Activated CD4-positive, alpha-beta T cell treated with anti-CD3 and anti-CD28 coated beads for 36 hours (primary cell): ENCODE measurements at regions not wholly inside any gene's neighbourhood (a gene's known extent, or its start where the extent isn't known, plus 50 kb on each side); places are given as distances from the start of the nearest gene placed in this dataset.

Experiments
- ATAC-seq: fragments of 200-7000 bp; cut with Tn5 transposase; one replicate; pipeline ENCODE4 v1.10.0; 2021; ENCODE audit warnings: mild to moderate bottlenecking, moderate library complexity
- CTCF ChIA-PET: fragments of 350-600 bp; sonication (Branson Sonifier 250); formaldehyde crosslinking; loops from one replicate; lab custom pipeline; 2021; ENCODE audit warnings: antibody characterized with exemption; lab: Charles Lee
- POLR2A ChIA-PET: fragments of 350-600 bp; sonication (Branson Sonifier 250); formaldehyde crosslinking; loops from one replicate; lab custom pipeline; 2021; ENCODE audit warnings: antibody characterized with exemption, inconsistent platforms; lab: Charles Lee
- DNase-seq: peaks from one replicate; pipeline ENCODE4 v3.0.0-alpha.2; 2020
- H3K27ac Mint-ChIP-seq: one replicate; pipeline ENCODE4 v1.8.0; 2021; ENCODE audit warnings: mixed read lengths
- H3K27me3 Mint-ChIP-seq: one replicate; pipeline ENCODE4 v1.8.0; 2021; ENCODE audit warnings: mixed read lengths
- H3K36me3 Mint-ChIP-seq: one replicate; pipeline ENCODE4 v1.8.0; 2021; ENCODE audit warnings: low read depth, mixed read lengths
- H3K4me1 Mint-ChIP-seq: one replicate; pipeline ENCODE4 v1.8.0; 2021; ENCODE audit warnings: mixed read lengths
- H3K4me3 Mint-ChIP-seq: one replicate; pipeline ENCODE4 v1.8.0; 2021; ENCODE audit warnings: mild to moderate bottlenecking, moderate library complexity, mixed read lengths
- H3K9me3 Mint-ChIP-seq: one replicate; pipeline ENCODE4 v1.8.0; 2021; ENCODE audit warnings: low read depth, mixed read lengths
- intact Hi-C, 2 experiments: fragments of 100-400 bp; cut with DNase I in 1 of 2; cut with micrococcal nuclease in 1 of 2; formaldehyde crosslinking; loops; one replicate each; pipeline versions ENCODE4 v1.14.2 to v1.15.1; 2022 to 2024; cut with DNase I, micrococcal nuclease

- intact Hi-C loops, result no loop called here
- H3K36me3 Mint-ChIP-seq, result no peaks in the 10 kb centered on the region
- no peak overlapping the region for H3K27ac Mint-ChIP-seq
- ChIA-PET CTCF (no interaction called here), POLR2A (no interaction called here)
- no peaks in the 10 kb centered on the region for H3K9me3 Mint-ChIP-seq
- no peak overlapping the region for H3K4me3 Mint-ChIP-seq
- H3K4me1 Mint-ChIP-seq, result no peaks in the 10 kb centered on the region
- no peak for DNase-seq
- ATAC-seq, result no peak
- peaks cover 8% of the 10 kb centered on the region for H3K27me3 Mint-ChIP-seq
These were observed 1485.7 kb downstream of the BRD1 start for GRCh38 chr22:48342016-48342415.

DNA sequence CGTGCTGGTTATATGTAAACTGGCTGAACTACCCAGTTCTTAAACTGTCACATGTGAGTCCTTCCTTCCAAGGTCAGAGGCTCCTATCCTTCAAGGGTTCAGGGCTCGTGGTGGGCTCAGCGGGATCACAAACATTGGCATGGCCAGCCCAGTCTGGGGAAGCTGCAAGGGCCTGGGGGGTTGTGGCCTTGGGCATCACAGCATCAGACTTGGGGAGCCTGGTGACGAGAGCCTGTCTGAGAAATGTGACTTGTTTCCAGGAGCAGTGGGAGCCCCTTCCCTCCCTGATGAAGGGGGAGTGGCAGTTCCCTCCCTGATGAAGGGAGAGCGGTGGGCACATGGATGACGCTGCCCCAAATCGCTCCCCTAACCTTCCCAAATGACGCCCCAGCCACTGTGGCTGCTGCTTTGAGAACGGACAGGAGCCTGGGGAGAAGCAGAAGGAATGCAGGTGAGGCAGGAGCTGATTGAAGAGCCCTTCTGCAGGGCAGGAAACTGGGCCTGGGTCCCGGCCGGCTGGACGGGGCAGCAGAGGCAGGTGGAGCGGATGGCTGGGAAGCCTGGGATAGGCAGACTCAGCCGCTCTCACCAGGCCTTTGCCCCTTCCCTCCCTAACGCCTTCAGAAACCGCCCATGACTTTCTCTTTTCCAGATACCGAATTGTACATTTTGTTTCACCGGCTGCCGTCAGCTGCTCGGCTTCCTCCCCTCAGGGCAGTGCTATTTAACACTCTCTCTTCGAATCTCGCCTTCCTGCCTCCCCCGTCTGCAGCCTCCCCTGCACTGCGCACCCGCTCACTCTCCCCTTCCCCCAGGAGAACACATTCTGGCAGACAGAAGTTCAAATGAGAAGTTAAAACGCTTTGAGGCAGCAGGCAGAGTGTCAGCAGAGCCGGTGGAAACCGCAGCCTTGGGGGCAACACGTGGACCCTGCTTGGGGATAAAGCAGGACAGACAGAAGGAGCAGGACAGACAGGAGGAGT is 1486.7 kb downstream of the BRD1 start:
- H3K27me3 Mint-ChIP-seq, result peaks cover 8% of the 10 kb centered on the region
- H3K4me3 Mint-ChIP-seq, result no peak overlapping the region
- intact Hi-C loops, result no loop called here
- H3K27ac Mint-ChIP-seq, result no peak overlapping the region
- no peaks in the 10 kb centered on the region for H3K36me3 Mint-ChIP-seq
- ChIA-PET POLR2A (no interaction called here), CTCF (no interaction called here)
- ATAC-seq (no peak), DNase-seq (no peak)
- H3K4me1 Mint-ChIP-seq, result no peaks in the 10 kb centered on the region
- no peaks in the 10 kb centered on the region for H3K9me3 Mint-ChIP-seq

DNA sequence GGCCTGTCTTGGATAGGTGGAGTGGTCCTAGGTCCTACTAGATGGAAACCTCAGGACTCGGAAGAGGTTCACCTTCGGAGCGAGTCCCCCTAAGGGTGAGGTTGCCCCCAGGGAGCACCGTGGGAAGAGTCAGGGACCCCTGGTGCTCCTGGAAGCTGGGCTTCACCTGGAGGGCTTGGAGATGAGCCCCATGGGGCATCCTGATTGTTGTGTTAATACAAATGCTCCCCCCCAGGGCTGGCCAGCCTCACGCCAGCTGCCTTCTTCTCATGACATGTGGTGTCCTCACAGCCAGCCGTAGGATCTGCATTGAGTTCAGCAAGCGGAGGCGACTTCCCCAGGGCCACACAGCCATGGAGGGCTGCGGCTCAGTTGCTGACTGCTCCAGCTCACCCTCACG is 1487.5 kb downstream of the BRD1 start:
- Mint-ChIP-seq H3K9me3 (no peaks in the 10 kb centered on the region), H3K36me3 (no peaks in the 10 kb centered on the region), H3K4me3 (no peak overlapping the region), H3K27ac (no peak overlapping the region), H3K27me3 (peaks cover 8% of the 10 kb centered on the region), H3K4me1 (no peaks in the 10 kb centered on the region)
- no peak for ATAC-seq
- ChIA-PET CTCF (no interaction called here), POLR2A (no interaction called here)
- no peak for DNase-seq
- intact Hi-C loops, result no loop called here

- no peaks in the 10 kb centered on the region for H3K4me1 Mint-ChIP-seq
- DNase-seq (no peak), ATAC-seq (no peak)
- peaks cover 8% of the 10 kb centered on the region for H3K27me3 Mint-ChIP-seq
- no peak overlapping the region for H3K4me3 Mint-ChIP-seq
- H3K9me3 Mint-ChIP-seq, result no peaks in the 10 kb centered on the region
- no peaks in the 10 kb centered on the region for H3K36me3 Mint-ChIP-seq
- ChIA-PET POLR2A (no interaction called here), CTCF (no interaction called here)
- intact Hi-C loops, result loop anchor here in 1 of 2 experiments (5.0 kb wide), 1 partner anchor 1123 kb away; no protein-coding TSS in a partner anchor
- no peak overlapping the region for H3K27ac Mint-ChIP-seq
These were observed 1488.6 kb downstream of the BRD1 start for GRCh38 chr22:48338793-48339705.

GRCh38 chr22:48337957-48338792 is 1489.5 kb downstream of the BRD1 start:
- ChIA-PET CTCF (no interaction called here), POLR2A (no interaction called here)
- Mint-ChIP-seq H3K9me3 (no peaks in the 10 kb centered on the region), H3K36me3 (no peaks in the 10 kb centered on the region), H3K27me3 (peaks cover 8% of the 10 kb centered on the region), H3K4me1 (no peaks in the 10 kb centered on the region), H3K4me3 (no peak overlapping the region), H3K27ac (no peak overlapping the region)
- DNase-seq (no peak), ATAC-seq (no peak)
- intact Hi-C loops, result loop anchor here in 1 of 2 experiments (5.0 kb wide), 1 partner anchor 1124 kb away; no protein-coding TSS in a partner anchor

DNA sequence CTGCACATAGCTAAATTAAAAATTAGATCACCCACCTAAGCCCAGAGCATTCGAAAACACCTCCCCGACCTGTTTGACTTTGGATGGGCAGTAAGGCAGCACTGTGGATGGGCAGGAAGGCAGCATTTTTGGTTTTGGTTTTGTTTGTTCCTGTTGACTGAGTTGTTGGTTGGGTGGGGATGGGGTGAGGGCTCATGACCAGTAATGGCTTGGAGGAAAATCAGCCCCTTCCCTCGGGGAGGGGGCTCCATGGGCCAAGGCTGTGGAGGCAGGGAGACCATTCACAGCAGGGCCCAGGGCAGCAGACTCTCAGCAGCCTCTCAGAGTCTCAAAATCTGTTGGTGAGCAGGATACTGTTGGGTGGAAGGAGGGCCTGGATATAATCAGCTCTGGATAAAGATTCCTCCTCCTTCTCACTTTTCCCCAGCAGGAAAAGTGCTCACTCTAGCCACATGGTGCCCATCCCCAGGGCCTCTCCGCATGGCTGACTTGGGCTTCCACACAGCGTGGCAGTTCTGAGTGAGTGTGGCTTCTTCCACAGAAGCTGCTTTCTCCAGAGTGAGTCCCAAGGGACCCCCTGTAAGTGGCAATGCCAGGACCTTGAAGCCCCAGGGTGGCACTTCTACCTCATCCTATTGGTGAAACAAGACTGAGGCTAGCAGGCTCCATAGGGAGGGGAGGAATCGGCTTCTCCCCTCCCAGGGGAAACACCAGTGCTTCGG is 1491.2 kb downstream of the BRD1 start:
- Mint-ChIP-seq H3K4me1 (no peaks in the 10 kb centered on the region), H3K27ac (no peak overlapping the region), H3K4me3 (no peak overlapping the region), H3K36me3 (no peaks in the 10 kb centered on the region), H3K27me3 (peaks cover 8% of the 10 kb centered on the region), H3K9me3 (no peaks in the 10 kb centered on the region)
- ChIA-PET POLR2A (no interaction called here), CTCF (no interaction called here)
- no peak for ATAC-seq
- intact Hi-C loops, result loop anchor here in 1 of 2 experiments (5.0 kb wide), 1 partner anchor 1126 kb away; no protein-coding TSS in a partner anchor
- DNase-seq, result no peak

- no peak for ATAC-seq
- Mint-ChIP-seq H3K27me3 (peaks cover 4% of the 10 kb centered on the region), H3K27ac (no peak overlapping the region), H3K4me3 (no peak overlapping the region), H3K4me1 (no peaks in the 10 kb centered on the region), H3K9me3 (no peaks in the 10 kb centered on the region), H3K36me3 (no peaks in the 10 kb centered on the region)
- ChIA-PET CTCF (no interaction called here), POLR2A (no interaction called here)
- intact Hi-C loops, result loop anchor here in 1 of 2 experiments (5.0 kb wide), 1 partner anchor 1127 kb away; no protein-coding TSS in a partner anchor
- no peak for DNase-seq
These were observed 1492.1 kb downstream of the BRD1 start for GRCh38 chr22:48335442-48336139.

DNA sequence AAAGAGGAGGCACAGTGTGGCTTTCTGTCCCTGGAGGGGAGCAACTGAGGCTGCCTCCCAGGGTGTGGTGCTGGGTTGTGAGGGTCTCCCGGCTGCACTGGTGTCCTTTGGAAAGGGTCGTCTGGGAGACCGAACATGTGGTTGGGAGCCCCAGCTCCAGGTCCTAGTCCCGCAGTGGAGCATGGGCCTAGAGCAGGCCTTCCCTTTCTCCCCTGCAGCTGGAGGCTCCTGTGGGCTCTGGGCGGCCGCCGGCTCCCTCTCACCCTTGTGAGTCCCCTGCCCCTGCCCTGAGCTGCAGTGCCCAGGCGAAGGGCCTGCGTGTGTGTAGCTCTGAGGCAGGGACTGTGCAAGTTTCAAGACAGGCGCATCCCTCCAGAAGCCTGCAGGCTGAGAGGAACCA is 1492.7 kb downstream of the BRD1 start:
- no peak overlapping the region for H3K27ac Mint-ChIP-seq
- ChIA-PET CTCF (no interaction called here), POLR2A (no interaction called here)
- intact Hi-C loops, result loop anchor here in 1 of 2 experiments (5.0 kb wide), 1 partner anchor 1127 kb away; no protein-coding TSS in a partner anchor
- ATAC-seq (no peak), DNase-seq (no peak)
- H3K4me3 Mint-ChIP-seq, result no peak overlapping the region
- H3K27me3 Mint-ChIP-seq, result peaks cover 4% of the 10 kb centered on the region
- H3K9me3 Mint-ChIP-seq, result no peaks in the 10 kb centered on the region
- no peaks in the 10 kb centered on the region for H3K36me3 Mint-ChIP-seq
- H3K4me1 Mint-ChIP-seq, result no peaks in the 10 kb centered on the region

DNA sequence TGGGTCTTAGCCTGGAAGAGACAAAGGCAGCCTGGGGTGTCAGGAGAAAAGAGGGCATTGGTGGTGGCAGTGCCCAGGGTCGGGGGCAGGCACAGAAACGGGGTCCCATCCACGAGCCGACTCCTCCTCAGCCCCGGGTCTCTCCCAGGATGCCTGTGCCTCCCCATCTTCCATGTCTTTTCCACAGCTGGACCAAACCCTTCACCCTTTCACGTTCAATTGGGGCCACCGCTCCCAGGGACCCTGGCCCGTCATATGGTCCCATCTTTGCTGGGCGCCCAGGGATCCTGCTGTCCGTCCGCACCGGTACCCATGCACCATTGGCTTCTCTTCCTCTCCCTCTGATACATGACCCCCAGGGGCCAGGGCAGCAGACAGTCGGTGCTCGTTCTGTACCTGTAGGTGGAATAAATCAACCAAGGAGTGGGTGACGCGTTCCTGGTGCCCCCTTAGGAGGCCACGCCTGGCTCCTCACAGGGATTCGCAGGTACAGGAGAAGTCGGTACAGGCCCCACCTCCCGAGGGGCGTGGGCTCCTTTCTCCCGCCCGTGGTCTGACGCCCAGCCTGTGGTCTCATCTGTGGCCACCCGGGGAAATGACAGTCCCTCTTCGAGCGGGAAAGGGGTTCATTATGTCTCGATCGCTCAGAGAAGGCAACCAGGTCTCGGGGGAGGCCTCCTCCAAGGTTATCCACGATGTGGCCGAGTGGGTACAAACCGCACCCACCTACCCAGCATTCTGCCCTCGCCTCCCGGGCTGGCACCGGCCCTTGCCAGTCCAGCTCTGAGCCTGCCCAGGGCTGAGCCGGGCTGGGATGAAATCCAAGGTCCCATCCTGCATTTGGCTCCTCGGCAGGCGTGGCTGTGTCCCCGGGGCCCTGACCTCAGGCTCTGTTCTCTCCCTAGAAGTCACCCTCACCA is 1493.6 kb downstream of the BRD1 start:
- Mint-ChIP-seq H3K4me1 (no peaks in the 10 kb centered on the region), H3K36me3 (no peaks in the 10 kb centered on the region), H3K9me3 (no peaks in the 10 kb centered on the region), H3K4me3 (no peak overlapping the region), H3K27ac (no peak overlapping the region), H3K27me3 (peaks cover 4% of the 10 kb centered on the region)
- intact Hi-C loops, result no loop called here
- CTCF ChIA-PET, result no interaction called here
- ATAC-seq, result no peak
- DNase-seq, result no peak
- POLR2A ChIA-PET, result no interaction called here
